ENCODE measurements at regions not wholly inside any gene's neighbourhood (a gene's known extent, or its start where the extent isn't known, plus 50 kb on each side); places are given as distances from the start of the nearest gene placed in this dataset.

DNA sequence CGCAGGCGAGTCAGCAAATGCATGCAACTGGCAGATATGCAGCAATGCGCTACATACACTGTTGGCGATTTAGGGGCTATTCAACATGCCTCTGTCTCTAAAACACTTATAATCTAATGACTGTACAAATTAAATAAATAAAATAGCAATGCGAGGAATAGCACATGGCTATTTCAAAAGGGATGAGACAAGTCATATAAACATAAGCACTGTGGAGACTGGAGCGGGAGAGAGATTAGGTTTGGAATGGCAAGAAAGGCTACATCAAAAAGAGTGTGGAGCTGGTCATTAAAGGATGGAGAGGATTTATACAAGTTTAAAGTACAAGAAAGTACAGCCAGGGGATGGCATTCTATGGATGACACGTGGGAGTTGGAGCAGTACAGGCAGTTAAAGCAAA is 523.5 kb upstream of the CAMK1G start:
- no peak for DNase-seq (ENCODE audit: low read depth)
- in situ Hi-C loops (cut with HindIII; ENCODE audit: low sequenced_read_pairs): no loop called here
- H3K4me3 ChIP-seq (ENCODE audit: low read depth, low read length): no peak overlapping the region
- TF ChIP-seq, protein P1, sequence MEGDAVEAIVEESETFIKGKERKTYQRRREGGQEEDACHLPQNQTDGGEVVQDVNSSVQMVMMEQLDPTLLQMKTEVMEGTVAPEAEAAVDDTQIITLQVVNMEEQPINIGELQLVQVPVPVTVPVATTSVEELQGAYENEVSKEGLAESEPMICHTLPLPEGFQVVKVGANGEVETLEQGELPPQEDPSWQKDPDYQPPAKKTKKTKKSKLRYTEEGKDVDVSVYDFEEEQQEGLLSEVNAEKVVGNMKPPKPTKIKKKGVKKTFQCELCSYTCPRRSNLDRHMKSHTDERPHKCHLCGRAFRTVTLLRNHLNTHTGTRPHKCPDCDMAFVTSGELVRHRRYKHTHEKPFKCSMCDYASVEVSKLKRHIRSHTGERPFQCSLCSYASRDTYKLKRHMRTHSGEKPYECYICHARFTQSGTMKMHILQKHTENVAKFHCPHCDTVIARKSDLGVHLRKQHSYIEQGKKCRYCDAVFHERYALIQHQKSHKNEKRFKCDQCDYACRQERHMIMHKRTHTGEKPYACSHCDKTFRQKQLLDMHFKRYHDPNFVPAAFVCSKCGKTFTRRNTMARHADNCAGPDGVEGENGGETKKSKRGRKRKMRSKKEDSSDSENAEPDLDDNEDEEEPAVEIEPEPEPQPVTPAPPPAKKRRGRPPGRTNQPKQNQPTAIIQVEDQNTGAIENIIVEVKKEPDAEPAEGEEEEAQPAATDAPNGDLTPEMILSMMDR (IDR thresholded peaks at IDR 0.05; ENCODE audit: low read depth, low read length, missing control alignments): no peak

DNA sequence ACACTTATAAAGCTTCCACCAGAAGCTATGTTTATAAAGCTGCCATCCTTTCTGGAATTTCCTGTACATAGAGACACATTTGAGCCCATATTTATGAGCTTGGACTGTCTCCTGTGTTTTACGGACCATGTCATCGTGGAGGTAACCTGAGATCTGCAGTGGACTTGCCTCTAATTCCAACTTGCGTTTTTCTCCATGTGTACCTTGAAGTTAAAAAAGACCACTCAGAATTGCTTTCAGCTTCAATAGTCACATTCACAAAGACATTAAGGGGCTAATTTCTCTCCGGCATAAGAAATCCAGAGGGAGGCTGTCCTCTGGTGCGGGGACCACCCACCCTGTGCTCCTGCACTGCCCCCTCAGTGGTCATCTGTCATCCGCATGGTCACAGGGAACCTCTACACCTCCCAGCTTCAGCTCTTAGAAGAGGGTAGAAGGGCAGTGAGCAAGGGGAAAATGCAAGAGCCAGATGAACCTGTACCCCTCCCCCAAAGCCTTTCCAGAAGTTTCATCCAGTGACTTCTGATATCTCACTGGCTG is 521.4 kb upstream of the CAMK1G start:
- no peak for DNase-seq (ENCODE audit: low read depth)

DNA sequence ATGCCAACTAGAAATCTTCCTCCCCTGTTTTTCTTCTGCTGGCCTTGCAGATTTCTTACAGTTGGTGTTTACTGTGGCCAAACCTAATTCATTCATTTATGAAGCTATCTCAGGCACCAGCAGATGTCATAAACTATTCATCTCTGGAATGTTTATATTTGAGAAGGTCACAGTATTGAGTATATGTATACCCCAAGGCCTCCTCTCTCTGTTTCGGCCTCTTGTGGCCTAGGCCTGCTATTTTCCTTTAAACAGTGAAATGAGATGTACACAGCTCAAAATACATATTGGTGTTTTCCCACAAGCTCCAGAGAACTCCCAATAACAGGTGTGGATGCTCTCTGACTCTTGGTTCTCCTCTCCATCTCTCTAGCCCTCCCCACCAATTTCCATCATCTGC is 520.7 kb upstream of the CAMK1G start:
- no peak for DNase-seq (ENCODE audit: low read depth)
- no peak overlapping the region for H3K4me3 ChIP-seq (ENCODE audit: low read depth, low read length)
- in situ Hi-C loops (cut with HindIII; ENCODE audit: low sequenced_read_pairs): no loop called here
- TF ChIP-seq, protein P1 (IDR thresholded peaks at IDR 0.05; ENCODE audit: low read depth, low read length, missing control alignments): no peak

More for the DNA sequence above, 521.4 kb upstream of the CAMK1G start:
- no peak overlapping the region for H3K4me3 ChIP-seq (ENCODE audit: low read depth, low read length)
- in situ Hi-C loops (cut with HindIII; ENCODE audit: low sequenced_read_pairs): no loop called here
- TF ChIP-seq, protein P1 (IDR thresholded peaks at IDR 0.05; ENCODE audit: low read depth, low read length, missing control alignments): no peak

DNA sequence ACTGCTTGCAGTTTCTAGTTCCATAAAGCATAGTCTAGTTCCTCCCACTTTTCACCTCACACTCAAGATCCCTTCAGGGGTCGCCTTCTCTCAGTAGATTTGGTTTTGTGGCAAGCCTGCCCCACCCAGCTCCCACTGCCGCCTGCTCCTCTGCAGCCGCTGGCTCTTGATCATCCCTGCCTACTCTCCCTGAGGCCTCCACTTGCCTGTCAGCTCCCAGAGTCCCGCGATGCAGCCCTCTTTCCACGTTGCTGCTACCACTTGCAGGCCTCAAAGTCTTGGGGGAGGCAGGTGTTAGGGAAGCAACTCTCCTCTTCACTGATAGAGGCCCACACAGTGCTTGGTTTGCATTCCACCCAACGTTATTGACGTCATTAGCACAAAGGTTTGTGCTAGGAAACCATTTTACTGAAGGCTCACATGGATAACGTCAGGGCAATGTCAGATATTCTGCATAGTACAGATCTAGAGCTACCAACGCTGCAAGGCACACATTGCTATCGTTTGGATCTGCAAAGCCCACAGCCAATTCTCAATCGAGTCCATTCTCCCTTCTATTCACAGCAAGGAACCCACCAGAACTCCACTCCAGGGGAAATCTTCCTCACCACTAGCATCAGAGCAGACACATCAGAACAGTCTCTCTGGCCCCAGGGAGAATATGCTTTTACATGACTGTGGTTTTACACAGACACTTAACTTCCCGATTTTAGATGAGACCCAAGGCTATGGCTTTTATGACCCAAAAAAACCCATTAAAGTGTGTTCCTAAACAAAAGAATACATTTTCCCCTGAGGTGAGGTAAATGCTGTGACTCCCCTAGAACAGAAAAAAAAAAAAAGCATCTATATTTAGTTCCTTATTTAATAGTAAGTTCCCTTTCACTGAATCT is 519.5 kb upstream of the CAMK1G start:
- TF ChIP-seq, protein P1 (IDR thresholded peaks at IDR 0.05; ENCODE audit: low read depth, low read length, missing control alignments): no peak
- no peak for DNase-seq (ENCODE audit: low read depth)
- no peak overlapping the region for H3K4me3 ChIP-seq (ENCODE audit: low read depth, low read length)
- in situ Hi-C loops (cut with HindIII; ENCODE audit: low sequenced_read_pairs): no loop called here

DNA sequence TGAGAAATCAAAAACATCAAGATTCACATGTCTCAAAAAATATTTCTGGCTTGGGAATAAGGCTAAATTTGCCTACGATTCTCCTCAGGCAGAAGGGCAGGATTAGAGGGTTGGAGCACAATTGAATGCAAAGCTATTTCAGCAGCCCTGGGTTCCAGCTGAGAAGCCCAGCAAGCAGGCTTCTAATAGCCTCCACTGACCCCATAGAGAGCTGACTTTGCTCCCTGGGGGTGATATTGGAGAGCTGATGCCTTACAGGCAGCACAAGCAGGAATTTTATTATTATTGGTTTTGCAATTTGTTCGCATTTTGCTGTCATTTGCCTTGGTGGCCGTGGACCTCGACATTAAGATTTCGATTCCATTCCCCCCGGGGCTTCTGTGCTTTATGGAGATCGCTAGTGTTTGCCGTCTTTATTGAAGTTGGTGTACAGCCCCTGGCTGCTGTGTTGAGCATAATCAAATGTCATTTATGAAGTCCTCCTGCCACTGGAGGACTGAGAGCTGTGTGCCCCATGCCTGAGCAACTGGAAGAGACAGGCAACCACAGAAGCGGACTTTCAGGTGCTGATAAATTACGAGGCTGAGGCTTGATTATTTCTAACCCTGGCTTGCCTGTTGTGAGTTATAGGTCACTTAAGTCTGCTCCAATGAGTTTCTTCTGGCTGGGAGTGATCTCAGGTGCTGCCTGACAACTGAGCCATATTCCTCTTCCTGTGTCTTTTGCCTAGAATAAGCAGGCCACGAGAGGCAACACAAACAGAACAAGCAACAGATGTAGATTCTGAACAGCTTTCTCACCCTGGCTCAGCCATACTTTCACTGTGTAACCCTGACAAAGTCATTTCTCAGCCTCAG is 518.4 kb upstream of the CAMK1G start:
- TF ChIP-seq, protein P1 (IDR thresholded peaks at IDR 0.05; ENCODE audit: low read depth, low read length, missing control alignments): no peak
- DNase-seq (ENCODE audit: low read depth): no peak
- in situ Hi-C loops (cut with HindIII; ENCODE audit: low sequenced_read_pairs): no loop called here
- no peak overlapping the region for H3K4me3 ChIP-seq (ENCODE audit: low read depth, low read length)

DNA sequence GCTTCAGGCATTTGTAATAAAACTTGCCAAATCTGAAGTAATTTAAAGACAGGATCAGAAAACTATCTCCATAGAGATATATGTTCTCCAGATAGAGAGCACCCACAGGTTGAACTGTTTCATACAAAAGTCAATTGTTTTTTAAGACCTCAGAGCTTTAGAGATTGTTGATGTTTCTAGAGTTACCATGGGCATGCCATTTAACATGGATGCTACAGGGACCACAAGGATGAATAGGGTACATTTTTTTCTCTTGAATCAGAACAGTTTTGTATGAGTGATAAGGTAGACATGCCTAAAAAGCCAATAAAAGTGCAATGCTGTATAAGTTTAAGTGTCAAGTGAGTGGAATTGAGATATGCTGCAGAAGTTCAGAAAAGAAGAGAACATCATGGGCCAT is 511.0 kb upstream of the CAMK1G start:
- H3K4me3 ChIP-seq (ENCODE audit: low read depth, low read length): no peak overlapping the region
- TF ChIP-seq, protein P1 (IDR thresholded peaks at IDR 0.05; ENCODE audit: low read depth, low read length, missing control alignments): no peak
- in situ Hi-C loops (cut with HindIII; ENCODE audit: low sequenced_read_pairs): no loop called here
- peak; percentile 12 for DNase-seq (ENCODE audit: low read depth)

Data from astrocyte of the cerebellum (primary cell).